HG02678 (cell line): ENCODE measurements at regions not wholly inside any gene's neighbourhood (a gene's known extent, or its start where the extent isn't known, plus 50 kb on each side); places are given as distances from the start of the nearest gene placed in this dataset.

ENCODE experiments used
- ATAC-seq: cut with Tn5 transposase; IDR thresholded peaks from one replicate; pipeline ENCODE4 v1.9.1; 2021; ENCODE audit warnings: mild to moderate bottlenecking, moderate library complexity; ENCODE audit not compliant: unreplicated experiment

DNA sequence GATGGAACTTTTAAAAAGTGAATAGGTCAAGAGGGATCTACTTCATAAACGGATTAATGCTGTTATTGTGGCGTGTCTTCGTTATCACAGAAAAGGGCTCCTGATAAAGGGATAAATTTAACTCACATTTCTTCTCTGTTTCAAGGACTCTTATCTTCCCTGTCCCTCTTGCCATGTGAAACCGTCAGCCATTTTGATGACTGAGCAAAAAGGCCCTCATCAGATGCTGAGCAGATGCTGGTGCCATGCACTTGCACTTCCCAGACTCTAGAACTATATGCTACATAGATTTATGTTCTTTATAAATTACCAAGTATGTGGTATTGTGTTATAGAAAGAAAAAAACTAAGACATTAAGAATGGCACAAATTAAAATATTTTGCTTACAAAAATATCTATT is 1011.8 kb upstream of the GBE1 start:
- ATAC-seq: no peak

DNA sequence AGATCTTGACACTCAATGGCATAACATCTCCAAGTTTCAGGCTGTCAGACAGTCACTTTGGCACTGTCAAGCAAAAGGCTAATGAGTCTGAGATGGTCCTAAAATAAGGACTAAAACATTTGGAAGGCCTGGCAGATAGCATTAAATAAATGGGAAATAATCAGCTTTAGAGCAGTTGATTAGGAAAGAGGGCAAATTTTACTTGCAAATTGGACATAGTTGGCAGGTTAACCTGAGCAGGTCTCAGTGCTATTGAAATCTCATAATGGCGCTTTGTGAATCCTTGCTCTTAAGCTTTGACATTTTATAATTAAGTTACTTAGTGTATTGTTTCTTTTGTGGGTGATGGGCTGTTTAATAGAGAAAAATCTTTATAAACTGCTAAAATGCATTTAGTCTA is 1003.1 kb upstream of the GBE1 start:
- ATAC-seq: no peak

DNA sequence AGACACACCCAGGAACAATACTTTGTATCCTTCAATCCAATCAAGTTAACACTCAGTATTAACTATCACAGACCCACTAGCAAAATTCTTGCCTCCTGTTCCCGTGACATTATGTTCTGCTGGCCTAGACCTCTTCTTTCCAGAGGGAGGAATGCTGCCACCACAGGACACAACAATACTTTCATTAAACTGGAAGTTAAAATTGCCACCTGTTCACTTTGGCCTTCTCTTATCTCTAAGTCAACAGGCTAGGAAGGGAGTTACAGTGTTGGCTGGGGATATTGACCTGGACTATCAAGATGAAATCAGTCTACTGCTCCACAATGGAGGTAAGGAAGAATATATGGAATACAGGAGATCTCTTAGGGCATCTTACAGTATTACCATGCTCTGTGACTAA is 1000.4 kb upstream of the GBE1 start:
- ATAC-seq: no peak

DNA sequence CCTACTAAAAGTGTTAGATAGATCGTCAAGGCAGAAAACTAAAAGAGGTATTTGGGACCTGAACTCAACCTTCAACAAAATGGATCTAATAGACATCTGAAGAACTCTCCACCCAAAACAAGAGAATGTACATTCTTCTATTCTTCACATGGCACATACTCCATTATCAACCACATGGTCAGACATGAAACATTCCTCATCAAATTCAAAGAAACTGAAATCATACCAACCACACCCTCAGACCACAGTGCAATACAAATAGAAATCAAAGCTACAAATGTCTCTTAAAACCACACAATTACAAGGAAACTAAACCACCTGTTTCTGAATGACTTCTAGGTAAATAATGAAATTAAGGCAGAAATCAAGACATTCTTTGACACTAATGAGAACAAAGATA is 984.1 kb upstream of the GBE1 start:
- no peak for ATAC-seq

DNA sequence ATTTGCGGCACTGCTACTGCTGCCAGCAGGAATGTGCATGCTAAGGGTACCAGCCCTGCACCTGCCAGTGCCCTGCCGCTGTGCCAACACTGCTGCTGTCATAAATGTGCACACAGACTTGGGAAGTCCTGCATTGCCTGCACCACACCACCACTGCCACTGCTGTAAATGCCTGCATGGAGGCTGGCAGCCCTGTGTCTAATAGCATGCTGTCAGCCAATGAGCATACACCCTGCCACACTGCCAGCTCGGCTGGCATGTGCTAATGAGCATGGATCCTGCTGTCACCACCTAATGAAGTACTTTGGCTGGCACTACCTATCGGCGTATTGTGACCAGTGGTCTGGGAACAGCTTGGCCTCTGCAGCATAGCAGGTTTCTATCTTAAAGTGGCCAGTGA is 981.8 kb upstream of the GBE1 start:
- ATAC-seq: no peak

DNA sequence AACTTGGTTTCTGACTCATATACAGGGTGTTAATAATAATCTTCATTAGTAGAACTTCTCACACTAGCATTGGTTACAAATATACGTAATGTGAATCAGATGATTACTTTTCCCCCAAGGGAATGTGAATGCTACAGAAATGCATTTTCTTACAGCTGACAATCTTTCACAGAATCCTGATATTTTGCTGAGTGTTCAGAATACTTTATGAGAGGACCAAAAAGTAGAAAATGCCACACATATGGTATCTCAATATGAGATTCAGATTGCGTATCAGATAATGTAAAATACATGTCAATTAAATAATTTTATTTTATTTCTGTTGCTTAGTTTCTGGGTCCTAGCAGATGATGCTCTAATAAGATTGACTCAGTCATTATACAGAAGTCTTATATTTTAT is 979.9 kb upstream of the GBE1 start:
- ATAC-seq: no peak

DNA sequence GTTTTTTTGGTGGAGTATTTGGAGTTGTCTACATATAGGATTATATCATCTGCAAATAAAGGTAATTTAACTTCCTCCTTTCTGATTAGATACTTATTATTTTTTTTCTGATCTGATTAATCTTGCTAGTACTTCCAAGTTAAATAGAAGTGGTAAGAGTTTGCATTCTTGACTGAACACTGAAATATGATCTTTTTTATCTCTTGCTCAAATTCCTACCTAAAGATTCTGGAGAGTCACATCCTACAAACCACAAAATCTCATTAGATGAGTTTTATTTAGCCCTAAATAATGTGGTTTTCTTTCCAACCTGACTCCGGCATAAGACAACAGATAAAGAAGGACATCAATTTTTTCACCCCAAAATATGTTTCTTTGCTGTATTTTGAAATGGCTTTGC is 977.9 kb upstream of the GBE1 start:
- no peak for ATAC-seq

DNA sequence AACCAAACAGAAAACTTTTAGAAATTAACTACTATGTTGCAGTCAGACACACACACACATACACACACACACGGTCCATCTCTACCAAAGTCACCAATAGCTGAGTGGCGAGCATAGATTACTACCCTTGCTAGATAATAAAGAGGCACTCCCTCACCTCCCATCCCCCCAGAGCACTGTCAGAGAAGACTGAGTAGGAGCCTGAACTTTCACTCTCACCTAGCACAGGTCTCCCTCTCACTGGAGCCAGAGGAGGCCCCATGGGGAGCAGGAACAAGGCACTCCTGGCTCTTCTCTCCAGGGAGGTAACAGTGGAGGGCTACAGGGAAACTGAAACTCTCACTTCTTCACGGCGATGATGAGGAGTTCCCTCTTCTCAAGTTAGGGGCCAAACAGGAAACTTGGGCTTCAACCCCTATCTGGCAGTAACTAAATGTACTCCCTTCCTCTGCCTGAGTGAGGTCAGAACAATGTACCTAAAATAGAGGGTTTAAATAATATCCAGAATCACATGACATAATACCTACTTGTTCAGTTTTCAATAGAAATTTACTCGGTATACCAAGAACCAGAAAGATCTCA is 975.3 kb upstream of the GBE1 start:
- ATAC-seq: no peak

DNA sequence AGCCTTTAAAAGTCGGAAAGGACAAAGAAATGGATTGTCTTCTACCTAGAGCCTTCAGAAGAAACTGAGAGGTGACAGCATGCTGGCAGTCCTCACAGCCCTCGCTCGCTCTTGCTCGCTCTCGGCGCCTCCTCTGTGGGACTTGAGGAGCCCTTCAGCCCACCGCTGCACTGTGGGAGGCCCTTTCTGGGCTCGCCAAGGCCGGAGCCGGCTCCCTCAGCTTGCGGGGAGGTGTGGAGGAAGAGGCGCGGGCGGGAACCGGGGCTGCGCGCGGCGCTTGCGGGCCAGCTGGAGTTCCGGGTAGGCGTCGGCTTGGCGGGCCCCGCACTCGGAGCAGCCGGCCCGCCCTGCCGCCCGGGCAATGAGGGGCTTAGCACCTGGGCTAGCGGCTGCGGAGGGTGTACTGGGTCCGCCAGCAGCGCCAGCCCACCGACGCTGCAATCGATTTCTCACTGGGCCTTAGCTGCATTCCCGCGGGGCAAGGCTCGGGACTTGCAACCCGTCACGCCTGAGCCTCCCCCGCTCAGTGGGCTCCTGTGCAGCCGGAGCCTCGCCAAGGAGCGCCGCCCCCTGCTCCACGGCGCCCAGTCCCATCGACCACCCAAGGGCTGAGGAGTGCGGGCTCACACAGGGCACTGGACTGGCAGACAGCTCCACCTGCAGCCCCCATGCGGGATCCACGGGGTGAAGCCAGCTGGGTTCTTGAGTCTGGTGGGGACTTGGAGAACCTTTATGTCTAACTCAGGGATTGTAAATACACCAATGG is 953.8 kb upstream of the GBE1 start:
- no peak for ATAC-seq

DNA sequence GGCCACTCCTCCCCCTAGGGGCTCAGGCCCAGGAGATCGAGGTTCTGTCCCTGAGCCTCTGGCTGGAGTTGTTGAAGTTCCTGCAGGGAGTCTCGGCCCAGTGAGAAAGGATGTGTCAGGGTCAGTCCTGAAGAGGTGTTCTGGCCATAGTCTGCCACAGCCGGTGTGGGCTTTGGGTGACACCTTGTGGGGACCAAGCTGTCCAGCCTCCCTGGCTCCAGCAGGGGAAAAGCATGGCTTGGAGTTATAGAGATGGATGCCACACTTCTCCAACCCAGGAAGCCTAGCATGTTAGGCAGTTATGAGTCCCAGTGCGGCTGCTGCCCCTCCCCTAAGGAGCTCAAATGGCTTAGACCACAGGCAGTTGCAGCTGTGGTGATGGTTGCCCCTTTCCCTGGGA is 945.6 kb upstream of the GBE1 start:
- no peak for ATAC-seq

DNA sequence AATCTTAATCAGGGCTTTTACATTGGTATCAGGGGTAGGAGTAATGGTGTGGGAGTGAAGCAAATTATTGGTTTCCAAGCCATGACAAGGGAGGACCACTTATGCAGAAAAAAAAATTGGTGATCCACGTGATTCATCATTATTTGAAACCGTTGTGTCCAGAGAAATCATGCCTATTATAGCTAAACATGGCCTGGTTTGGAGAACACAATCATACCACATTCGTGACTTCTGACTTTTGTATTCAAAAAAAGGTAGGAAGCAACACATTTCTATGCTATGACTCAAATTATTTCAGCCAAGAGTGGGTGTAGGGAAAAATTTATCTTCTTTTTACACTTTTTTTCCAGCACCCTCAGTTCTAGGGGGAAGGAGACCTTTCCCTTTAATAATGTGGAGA is 924.3 kb upstream of the GBE1 start:
- no peak for ATAC-seq

DNA sequence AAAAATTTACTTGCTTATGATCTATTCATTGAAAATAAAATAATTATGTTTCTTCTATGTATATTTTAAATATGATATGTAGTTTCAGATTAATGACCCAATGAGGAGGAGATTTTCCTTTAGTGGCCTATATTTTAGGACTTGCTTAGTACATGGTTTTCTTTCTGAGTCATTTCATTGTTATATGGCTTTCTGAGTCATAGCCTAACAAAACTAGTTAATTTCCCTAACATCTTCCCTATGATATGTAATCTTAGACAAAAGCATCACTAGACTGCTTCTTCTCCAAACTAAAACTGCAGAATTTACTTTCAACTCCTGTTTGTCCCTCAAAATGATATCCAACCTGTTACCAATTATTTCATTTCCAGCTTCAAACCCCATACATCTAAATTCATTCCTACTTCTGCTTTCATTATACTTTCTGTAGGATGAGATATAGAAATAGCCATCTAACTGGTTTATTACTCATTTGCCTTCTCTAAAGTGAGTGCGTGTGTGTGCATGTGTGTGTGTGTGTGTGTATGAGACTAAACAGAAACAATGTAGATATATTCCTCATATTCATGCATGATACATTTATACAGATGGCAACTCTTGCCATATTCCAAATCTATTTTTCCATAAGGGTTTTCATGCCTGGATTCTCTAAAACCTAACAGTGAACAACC is 915.0 kb upstream of the GBE1 start:
- ATAC-seq: no peak

DNA sequence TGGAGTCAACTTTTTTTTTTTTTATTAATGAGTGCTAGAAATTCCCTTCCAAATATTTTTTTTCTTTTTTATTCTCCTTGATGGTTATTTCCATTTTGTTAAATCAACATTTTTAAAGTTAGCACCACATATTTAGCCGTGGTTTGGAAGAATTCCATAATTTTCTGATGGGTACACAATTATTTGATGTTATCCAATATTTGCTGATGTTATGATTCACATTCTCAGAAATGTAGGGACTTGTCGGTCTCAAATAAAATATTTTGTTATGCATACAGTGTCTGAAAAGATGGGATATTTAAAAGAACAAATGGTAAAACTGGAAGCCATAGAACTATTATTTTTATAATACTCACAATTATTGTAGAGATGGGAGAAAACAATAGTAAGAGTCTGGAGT is 911.5 kb upstream of the GBE1 start:
- ATAC-seq: no peak

DNA sequence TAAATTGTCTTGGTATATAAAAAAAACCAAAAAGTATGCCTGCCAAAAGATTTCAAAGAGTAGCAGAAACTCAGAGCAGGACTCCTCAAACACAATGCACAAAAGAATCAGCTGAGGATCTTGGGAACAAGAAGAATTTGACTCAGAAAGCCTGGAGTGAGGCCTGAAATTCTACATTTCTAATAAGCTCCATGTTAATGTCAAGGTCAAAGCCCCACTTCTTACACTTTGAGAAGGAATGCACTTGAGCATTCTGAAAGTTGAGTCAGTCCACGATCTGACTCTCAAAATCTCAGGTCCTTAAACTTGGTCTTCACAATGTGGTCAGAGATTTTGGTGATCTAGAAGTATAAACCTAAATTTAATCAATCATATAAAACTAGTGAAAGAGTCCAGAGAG is 910.0 kb upstream of the GBE1 start:
- no peak for ATAC-seq

DNA sequence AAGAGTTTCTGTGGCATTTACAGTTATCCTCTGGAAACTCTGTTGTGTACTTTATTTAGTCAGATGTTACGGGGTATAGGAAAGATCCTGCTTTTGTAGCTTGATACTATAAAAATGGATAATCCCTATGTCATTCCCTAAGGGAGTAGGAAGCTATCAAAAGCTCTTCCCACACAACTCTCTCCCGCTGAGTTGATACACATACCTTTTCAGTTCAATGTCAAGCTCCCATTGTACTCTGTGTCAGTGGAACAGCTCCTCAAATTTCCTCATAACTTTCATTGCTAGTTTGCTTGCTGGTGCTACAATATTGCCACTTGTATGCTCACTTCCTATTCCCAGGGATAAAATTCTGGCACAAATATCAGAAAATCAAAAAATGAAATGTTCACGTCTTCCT is 893.3 kb upstream of the GBE1 start:
- no peak for ATAC-seq

DNA sequence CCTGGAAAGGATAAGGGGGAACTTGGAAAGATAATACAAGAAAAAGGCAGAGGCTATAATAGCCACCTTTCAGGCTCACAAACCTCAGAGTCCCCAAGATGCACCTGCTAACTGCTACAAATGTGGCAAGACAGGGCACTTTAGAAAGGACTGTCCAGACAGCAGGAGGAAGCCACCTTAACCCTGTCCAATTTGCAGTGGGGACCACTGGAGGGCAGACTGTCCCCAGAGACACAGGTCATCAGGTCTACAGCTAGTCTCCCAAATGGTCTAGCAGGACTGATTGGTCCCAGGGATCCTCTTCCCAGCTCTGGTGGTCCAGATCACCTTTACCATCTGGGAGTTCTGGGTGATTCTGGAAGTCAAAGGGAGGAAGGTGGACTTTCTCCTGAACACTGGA is 882.5 kb upstream of the GBE1 start:
- no peak for ATAC-seq

DNA sequence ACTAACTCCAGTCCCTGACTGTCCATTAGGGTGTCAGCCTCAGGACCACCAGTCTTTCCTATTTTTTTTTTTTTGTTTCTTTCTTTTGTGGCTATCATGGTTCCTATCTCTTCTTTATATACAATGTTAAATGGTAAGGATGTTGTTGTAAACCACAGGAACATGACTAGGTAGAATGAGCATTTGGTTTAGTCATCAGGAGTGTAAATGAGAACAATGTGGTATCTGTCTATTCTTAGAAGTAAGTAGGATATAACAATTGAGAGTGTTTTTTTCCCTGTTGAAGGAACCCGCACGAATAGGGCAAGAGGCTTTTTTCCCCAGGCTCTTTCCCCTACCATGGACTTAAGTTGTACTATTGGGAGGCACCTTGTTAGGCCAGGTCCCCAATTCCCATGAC is 880.3 kb upstream of the GBE1 start:
- ATAC-seq: no peak

DNA sequence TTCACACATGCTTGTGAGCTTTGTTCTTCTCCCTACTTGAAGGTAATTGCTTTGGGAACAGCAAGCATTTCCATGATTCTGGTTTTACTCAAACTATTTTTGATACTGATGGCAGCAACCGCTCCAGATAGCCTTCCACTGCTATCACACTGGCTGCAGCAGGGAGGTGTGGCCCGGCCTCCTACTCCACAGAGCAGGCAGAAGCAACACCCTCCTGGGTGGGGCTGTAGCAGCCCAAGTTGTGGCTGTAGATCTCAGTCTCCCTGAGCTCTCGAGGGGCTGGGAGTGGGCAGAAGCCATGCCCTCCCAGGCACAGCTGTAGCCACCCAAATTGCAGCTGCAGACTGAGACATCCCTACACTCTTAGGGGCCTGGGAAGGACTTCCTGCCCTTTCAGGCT is 878.8 kb upstream of the GBE1 start:
- no peak for ATAC-seq

DNA sequence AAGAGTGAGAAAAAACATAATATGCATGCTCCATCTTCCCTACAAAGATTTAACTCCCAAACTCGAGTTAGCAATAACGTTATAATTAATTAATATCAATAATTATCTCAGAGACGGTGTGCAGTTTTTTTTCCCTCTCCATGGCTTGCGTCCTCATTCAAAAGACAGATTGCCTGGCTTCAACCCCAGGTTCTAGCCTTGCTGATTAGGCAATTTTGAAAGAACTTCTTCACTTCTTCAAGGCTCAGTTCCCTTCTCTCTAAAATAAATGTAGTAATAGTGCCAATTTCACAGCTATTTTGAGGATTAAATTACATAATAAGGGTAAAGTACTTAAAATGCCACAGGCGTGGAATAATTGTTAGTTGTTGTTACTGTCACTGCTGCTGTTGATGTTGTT is 876.1 kb upstream of the GBE1 start:
- no peak for ATAC-seq

DNA sequence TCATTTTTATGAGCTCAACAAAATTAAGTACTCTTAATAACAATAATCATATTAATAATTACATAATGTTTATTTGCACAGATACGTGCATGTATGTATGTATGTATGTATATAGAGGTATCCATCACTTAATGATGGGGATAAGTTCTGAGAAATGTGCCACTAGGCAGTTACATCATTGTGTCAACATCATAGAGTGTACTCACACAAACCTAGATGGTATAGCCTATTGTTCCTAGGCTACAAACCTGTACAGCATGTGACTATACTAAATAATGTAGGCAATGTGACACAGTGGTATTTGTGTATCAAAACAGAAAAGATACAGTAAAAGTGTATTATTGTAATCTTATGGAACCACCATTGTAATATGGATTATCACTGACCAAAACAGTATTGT is 874.7 kb upstream of the GBE1 start:
- no peak for ATAC-seq

DNA sequence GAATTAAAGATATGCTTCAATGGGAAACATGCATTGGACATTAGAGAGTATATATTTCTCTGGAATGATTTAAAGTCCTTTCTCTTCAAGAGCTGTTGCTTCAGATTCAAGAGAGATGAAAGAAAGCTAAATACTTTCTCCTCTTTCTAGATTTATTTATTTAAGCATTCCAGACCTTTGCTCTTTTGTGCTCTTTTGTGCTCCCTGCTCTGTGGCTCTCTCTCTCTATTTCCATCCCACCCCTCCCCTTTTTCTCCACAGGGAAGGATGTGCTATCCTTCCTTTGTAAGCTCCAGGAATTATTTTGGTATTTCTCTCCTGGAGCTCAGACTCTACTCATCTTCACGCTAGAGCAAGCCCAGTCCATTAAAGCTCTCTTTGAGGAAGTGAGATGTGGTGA is 871.9 kb upstream of the GBE1 start:
- ATAC-seq: no peak

DNA sequence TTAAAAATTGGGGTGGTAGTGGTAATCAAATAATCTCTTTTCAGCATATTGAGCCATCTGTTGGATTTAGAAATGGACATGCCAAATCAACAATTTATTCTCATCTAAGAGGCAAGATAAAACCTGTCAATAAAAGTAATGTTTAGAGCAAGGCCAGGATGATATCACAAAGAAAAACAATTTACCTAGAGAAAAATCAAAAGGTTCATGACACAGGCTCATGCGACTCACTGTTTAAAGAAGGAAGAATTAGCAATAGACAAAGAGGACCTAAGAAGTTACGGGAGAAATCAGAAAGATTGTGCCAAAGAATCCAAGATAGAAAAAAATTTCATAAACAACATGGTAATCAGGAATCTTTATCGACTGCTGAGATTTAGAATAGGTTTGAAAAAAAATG is 868.5 kb upstream of the GBE1 start:
- ATAC-seq: no peak
